ENCODE measurements at regions not wholly inside any gene's neighbourhood (a gene's known extent, or its start where the extent isn't known, plus 50 kb on each side); places are given as distances from the start of the nearest gene placed in this dataset.

DNA sequence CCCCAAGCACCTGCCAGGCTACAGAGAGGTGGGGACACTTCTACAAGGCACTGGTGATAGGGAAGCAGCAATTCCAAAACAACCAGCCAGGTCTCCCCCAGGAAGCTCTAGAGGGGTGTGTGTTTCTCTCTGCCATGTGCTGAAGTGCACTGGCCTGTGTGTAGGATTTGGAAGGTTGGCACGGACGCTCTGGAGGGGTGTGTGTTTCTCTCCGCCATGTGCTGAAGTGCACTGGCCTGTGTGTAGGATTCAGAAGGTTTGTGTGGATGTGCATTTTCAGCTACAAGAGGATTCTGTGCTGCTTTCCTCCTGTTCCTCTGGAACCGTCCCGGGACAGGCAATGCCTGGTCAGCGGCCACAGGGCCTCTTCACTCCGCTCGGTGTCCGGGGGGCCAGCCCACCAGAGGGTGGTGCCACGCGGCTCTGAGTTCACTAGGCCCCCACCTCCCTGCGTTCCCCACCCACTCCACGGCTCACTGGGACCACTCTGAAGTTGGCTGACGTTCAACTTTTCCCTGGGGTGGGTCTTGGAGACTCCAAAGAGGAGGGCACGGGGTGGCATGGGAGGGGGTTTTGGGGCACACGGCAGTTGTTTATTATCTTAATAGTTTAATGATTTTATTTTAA is 552.8 kb downstream of the BRD1 start:
- ChIA-PET POLR2A (ENCODE audit: unreplicated experiment) (no interaction called here), CTCF (no interaction called here)
- Histone ChIP-seq H3K4me3 (ENCODE audit: low read length) (no peak overlapping the region), H4K20me1 (ENCODE audit: low read length) (no peaks in the 10 kb centered on the region), H3K79me2 (ENCODE audit: low read length) (no peaks in the 10 kb centered on the region), H3K4me2 (ENCODE audit: low read length) (no peak overlapping the region), H3K36me3 (ENCODE audit: low read depth, low read length) (no peaks in the 10 kb centered on the region), H2AFZ (ENCODE audit: low read length) (no peak overlapping the region), H3F3A (ENCODE audit: low read length, unreplicated experiment) (no peaks in the 10 kb centered on the region), H3K4me1 (ENCODE audit: insufficient read depth, low read length) (no peaks in the 10 kb centered on the region), H3K27ac (ENCODE audit: low read length) (no peak overlapping the region), H3K27me3 (ENCODE audit: low read length) (no peaks in the 10 kb centered on the region), H3K9ac (ENCODE audit: low read length) (no peak overlapping the region), H3K9me3 (ENCODE audit: low read length) (no peaks in the 10 kb centered on the region), H3K9me2 (replicated peaks; ENCODE audit: low read length) (no peaks in the 10 kb centered on the region)
- TF ChIP-seq, protein P1, sequence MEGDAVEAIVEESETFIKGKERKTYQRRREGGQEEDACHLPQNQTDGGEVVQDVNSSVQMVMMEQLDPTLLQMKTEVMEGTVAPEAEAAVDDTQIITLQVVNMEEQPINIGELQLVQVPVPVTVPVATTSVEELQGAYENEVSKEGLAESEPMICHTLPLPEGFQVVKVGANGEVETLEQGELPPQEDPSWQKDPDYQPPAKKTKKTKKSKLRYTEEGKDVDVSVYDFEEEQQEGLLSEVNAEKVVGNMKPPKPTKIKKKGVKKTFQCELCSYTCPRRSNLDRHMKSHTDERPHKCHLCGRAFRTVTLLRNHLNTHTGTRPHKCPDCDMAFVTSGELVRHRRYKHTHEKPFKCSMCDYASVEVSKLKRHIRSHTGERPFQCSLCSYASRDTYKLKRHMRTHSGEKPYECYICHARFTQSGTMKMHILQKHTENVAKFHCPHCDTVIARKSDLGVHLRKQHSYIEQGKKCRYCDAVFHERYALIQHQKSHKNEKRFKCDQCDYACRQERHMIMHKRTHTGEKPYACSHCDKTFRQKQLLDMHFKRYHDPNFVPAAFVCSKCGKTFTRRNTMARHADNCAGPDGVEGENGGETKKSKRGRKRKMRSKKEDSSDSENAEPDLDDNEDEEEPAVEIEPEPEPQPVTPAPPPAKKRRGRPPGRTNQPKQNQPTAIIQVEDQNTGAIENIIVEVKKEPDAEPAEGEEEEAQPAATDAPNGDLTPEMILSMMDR (conservative IDR thresholded peaks at IDR 0.05; ENCODE audit: low read depth, low read length), result no peak
- TF ChIP-seq EZH2phosphoT487 (IDR thresholded peaks at IDR 0.05; ENCODE audit: borderline replicate concordance, low read length), result no peak
- TF ChIP-seq EZH2 (IDR thresholded peaks at IDR 0.05; ENCODE audit: low read length, unreplicated experiment), result no peak
- no peak for ATAC-seq
- BruUV-seq (replicated peaks), result no TSS peak
- intact Hi-C loops (cut with micrococcal nuclease), result no loop called here
- no peak for DNase-seq

DNA sequence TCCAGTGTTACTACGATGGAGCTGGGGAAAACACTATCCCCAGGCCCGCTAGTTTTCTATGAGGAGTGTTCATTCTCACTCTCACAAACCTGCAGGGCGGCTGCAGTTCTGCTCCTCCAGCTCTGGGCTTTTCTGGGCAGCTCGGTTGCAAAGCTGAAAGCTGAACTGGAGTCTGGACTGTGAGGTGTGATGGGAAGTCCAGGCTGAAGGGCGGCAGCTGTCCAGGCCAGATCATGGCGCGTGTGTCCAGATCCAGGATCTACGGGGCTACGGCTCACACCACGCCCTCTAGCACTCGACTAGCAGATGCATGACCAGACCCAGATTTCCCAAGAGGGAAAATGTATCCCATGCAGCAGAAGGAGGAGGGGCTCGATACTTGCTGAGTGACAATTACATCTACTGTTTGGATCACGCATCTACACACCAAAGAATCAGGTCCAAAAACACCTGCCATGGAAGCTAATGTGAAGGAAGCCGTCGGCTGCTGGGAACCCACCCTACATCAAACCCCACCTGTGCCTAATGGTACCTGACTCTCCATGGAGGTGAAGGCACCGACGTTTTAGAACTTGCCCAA is 555.0 kb downstream of the BRD1 start:
- ATAC-seq (no peak), DNase-seq (no peak)
- Histone ChIP-seq H3K27ac (ENCODE audit: low read length) (no peak overlapping the region), H4K20me1 (ENCODE audit: low read length) (no peaks in the 10 kb centered on the region), H3K9ac (ENCODE audit: low read length) (no peak overlapping the region), H3K4me1 (ENCODE audit: insufficient read depth, low read length) (no peaks in the 10 kb centered on the region), H3K4me2 (ENCODE audit: low read length) (no peak overlapping the region), H3K79me2 (ENCODE audit: low read length) (no peaks in the 10 kb centered on the region), H2AFZ (ENCODE audit: low read length) (no peak overlapping the region), H3F3A (ENCODE audit: low read length, unreplicated experiment) (no peaks in the 10 kb centered on the region), H3K27me3 (ENCODE audit: low read length) (no peaks in the 10 kb centered on the region), H3K36me3 (ENCODE audit: low read depth, low read length) (no peaks in the 10 kb centered on the region), H3K4me3 (ENCODE audit: low read length) (no peak overlapping the region), H3K9me2 (replicated peaks; ENCODE audit: low read length) (no peaks in the 10 kb centered on the region), H3K9me3 (ENCODE audit: low read length) (no peaks in the 10 kb centered on the region)
- POLR2A ChIA-PET (ENCODE audit: unreplicated experiment), result no interaction called here
- no TSS peak for BruUV-seq (replicated peaks)
- TF ChIP-seq, protein P1 (conservative IDR thresholded peaks at IDR 0.05; ENCODE audit: low read depth, low read length), result no peak
- TF ChIP-seq EZH2phosphoT487 (IDR thresholded peaks at IDR 0.05; ENCODE audit: borderline replicate concordance, low read length) (no peak), EZH2 (IDR thresholded peaks at IDR 0.05; ENCODE audit: low read length, unreplicated experiment) (no peak)
- CTCF ChIA-PET, result no interaction called here
- intact Hi-C loops (cut with micrococcal nuclease), result no loop called here

DNA sequence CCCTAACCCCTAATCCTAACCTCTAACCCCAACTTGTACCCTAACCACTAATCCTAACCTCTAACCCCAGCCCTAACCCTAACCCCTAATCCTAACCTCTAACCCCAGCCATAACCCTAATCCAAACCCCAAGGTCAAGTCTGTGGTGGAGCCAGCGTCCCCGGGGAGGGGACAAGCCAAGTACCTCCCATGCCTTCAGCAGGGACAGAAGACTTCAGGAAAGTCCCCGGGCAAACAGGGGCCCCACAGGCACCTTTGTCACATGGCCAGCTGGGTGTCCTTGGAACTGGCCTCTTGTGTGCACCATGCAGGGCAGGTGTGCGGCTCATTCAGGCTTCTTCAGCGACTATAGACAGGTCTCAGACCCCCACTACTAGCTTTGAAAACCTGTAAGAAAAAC is 555.8 kb downstream of the BRD1 start:
- ChIA-PET CTCF (no interaction called here), POLR2A (ENCODE audit: unreplicated experiment) (no interaction called here)
- no TSS peak for BruUV-seq (replicated peaks)

More for the DNA sequence above, 555.8 kb downstream of the BRD1 start:
- ATAC-seq (no peak), DNase-seq (no peak)
- Histone ChIP-seq H3K27me3 (ENCODE audit: low read length) (no peaks in the 10 kb centered on the region), H3K9me3 (ENCODE audit: low read length) (no peaks in the 10 kb centered on the region), H4K20me1 (ENCODE audit: low read length) (no peaks in the 10 kb centered on the region), H3K27ac (ENCODE audit: low read length) (no peak overlapping the region), H3K4me2 (ENCODE audit: low read length) (no peak overlapping the region), H3F3A (ENCODE audit: low read length, unreplicated experiment) (no peaks in the 10 kb centered on the region), H3K4me3 (ENCODE audit: low read length) (no peak overlapping the region), H2AFZ (ENCODE audit: low read length) (no peak overlapping the region), H3K79me2 (ENCODE audit: low read length) (no peaks in the 10 kb centered on the region), H3K9me2 (replicated peaks; ENCODE audit: low read length) (no peaks in the 10 kb centered on the region), H3K9ac (ENCODE audit: low read length) (no peak overlapping the region), H3K4me1 (ENCODE audit: insufficient read depth, low read length) (no peaks in the 10 kb centered on the region), H3K36me3 (ENCODE audit: low read depth, low read length) (no peaks in the 10 kb centered on the region)
- TF ChIP-seq, protein P1 (conservative IDR thresholded peaks at IDR 0.05; ENCODE audit: low read depth, low read length), result no peak
- TF ChIP-seq EZH2 (IDR thresholded peaks at IDR 0.05; ENCODE audit: low read length, unreplicated experiment) (no peak), EZH2phosphoT487 (IDR thresholded peaks at IDR 0.05; ENCODE audit: borderline replicate concordance, low read length) (no peak)
- intact Hi-C loops (cut with micrococcal nuclease), result no loop called here

Data from PC-3 (cell line).